ENCODE measurements at regions not wholly inside any gene's neighbourhood (a gene's known extent, or its start where the extent isn't known, plus 50 kb on each side); places are given as distances from the start of the nearest gene placed in this dataset.

- TF ChIP-seq EHMT2 (IDR thresholded peaks at IDR 0.05; ENCODE audit: borderline replicate concordance, low read depth, low read length) (no peak), ARNTL (CRISPR knock-in tag; IDR thresholded peaks at IDR 0.05) (no peak), BHLHE40 (IDR thresholded peaks at IDR 0.05; ENCODE audit: low read length) (no peak), TBP (CRISPR knock-in tag; IDR thresholded peaks at IDR 0.05) (no peak), TAF1 (CRISPR knock-in tag; IDR thresholded peaks at IDR 0.05) (no peak), POLR2AphosphoS5 (IDR thresholded peaks at IDR 0.05; ENCODE audit: low read depth, low read length) (no peak), TCF7L2 (IDR thresholded peaks at IDR 0.05; ENCODE audit: low read depth, low read length) (no peak), ZNF501 (CRISPR knock-in tag; IDR thresholded peaks at IDR 0.05) (no peak)
- TF ChIP-seq, protein P1, sequence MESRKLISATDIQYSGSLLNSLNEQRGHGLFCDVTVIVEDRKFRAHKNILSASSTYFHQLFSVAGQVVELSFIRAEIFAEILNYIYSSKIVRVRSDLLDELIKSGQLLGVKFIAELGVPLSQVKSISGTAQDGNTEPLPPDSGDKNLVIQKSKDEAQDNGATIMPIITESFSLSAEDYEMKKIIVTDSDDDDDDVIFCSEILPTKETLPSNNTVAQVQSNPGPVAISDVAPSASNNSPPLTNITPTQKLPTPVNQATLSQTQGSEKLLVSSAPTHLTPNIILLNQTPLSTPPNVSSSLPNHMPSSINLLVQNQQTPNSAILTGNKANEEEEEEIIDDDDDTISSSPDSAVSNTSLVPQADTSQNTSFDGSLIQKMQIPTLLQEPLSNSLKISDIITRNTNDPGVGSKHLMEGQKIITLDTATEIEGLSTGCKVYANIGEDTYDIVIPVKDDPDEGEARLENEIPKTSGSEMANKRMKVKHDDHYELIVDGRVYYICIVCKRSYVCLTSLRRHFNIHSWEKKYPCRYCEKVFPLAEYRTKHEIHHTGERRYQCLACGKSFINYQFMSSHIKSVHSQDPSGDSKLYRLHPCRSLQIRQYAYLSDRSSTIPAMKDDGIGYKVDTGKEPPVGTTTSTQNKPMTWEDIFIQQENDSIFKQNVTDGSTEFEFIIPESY (CRISPR knock-in tag; IDR thresholded peaks at IDR 0.05) = no peak
Observed at GRCh38 chr2:126444512-126444911, 211.4 kb upstream of the GYPC start.

Measured in HepG2 (cell line).